ENCODE measurements at regions not wholly inside any gene's neighbourhood (a gene's known extent, or its start where the extent isn't known, plus 50 kb on each side); places are given as distances from the start of the nearest gene placed in this dataset.

DNA sequence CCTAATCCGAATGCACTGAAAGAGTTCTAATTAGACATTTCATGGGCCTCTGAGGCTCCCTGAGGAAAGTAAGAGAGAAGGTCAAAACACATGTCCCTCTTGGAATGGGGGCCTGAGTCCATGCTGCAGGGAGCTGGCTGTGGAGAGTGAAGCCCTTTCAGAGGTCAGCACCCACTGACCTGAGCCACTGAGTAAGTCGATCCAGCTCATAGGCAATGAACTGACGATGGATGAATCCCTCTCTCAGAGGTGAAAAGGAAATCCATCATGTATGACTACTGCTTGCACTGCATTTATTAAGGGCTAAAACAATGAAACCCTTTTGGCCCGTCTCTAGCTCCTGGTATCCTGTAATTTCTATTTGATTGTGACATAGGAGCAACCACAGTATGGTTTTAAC is 288.9 kb upstream of the VLDLR start:
- TF ChIP-seq, protein P1, sequence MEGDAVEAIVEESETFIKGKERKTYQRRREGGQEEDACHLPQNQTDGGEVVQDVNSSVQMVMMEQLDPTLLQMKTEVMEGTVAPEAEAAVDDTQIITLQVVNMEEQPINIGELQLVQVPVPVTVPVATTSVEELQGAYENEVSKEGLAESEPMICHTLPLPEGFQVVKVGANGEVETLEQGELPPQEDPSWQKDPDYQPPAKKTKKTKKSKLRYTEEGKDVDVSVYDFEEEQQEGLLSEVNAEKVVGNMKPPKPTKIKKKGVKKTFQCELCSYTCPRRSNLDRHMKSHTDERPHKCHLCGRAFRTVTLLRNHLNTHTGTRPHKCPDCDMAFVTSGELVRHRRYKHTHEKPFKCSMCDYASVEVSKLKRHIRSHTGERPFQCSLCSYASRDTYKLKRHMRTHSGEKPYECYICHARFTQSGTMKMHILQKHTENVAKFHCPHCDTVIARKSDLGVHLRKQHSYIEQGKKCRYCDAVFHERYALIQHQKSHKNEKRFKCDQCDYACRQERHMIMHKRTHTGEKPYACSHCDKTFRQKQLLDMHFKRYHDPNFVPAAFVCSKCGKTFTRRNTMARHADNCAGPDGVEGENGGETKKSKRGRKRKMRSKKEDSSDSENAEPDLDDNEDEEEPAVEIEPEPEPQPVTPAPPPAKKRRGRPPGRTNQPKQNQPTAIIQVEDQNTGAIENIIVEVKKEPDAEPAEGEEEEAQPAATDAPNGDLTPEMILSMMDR (conservative IDR thresholded peaks at IDR 0.05; ENCODE audit: low read depth, low read length) = no peak
- H3K4me3 ChIP-seq (ENCODE audit: low read depth, low read length) = no peak overlapping the region
- no peak for DNase-seq (ENCODE audit: low read depth)

DNA sequence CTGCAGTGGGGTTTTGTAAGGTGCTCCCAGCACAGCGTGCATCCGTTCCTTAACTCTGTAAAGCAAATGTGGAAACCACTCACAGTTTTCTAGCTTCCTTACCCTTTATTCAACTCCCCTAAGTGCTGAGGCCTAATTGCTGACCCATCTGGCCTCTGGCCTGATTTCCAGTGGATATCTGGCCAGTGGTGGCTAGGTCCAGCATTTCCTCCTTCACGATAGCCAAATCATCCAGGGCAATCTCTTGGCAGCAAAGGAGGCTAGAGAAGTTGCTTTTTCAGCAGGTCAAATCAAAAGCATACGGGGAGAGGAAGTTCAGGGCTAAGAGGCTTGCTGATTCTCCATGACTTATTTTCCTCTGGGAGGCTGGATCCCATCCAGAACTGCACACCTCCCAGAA is 286.3 kb upstream of the VLDLR start:
- TF ChIP-seq, protein P1 (conservative IDR thresholded peaks at IDR 0.05; ENCODE audit: low read depth, low read length) = no peak
- H3K4me3 ChIP-seq (ENCODE audit: low read depth, low read length) = no peak overlapping the region
- DNase-seq (ENCODE audit: low read depth) = no peak

DNA sequence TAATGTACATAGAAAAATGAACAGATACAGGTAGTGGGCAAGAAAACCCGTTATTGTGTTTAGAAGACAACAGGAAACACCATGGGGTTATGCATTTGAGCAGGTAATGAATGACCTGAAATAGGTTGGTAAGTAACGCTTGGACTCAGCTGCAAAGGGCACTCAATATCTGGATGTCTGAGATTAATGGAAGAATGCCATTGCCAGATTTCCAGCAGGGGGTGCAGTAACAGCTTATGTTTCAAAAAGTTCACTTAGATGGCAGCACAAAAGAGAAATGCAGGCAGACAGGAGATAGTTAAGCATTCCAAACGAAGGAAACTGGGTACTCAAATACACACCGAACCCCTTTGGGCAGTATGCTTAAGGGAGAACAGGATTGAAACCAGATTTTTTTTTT is 285.5 kb upstream of the VLDLR start:
- H3K4me3 ChIP-seq (ENCODE audit: low read depth, low read length) = no peak overlapping the region
- no peak for DNase-seq (ENCODE audit: low read depth)
- TF ChIP-seq, protein P1 (conservative IDR thresholded peaks at IDR 0.05; ENCODE audit: low read depth, low read length) = peak; percentile 60

DNA sequence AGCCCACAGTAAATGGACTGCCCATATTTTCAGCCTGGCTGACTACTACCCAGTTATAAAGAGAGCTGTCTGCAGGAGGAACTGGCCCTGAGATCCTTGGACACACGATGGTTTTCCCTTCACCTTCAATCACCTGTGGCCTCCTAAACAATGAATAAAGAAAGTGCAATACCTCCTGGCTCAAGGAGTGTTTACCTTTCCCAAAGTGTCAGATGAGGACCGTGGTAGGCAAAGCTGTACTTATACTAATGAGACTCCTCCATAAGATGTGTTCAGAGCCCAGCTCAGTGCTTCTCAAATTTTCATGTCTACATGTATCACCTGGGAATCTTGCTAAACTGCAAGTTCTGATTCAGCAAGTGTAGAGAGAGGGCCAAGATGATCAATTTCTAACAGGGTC is 284.5 kb upstream of the VLDLR start:
- TF ChIP-seq, protein P1 (conservative IDR thresholded peaks at IDR 0.05; ENCODE audit: low read depth, low read length) = no peak
- no peak for DNase-seq (ENCODE audit: low read depth)
- H3K4me3 ChIP-seq (ENCODE audit: low read depth, low read length) = no peak overlapping the region

DNA sequence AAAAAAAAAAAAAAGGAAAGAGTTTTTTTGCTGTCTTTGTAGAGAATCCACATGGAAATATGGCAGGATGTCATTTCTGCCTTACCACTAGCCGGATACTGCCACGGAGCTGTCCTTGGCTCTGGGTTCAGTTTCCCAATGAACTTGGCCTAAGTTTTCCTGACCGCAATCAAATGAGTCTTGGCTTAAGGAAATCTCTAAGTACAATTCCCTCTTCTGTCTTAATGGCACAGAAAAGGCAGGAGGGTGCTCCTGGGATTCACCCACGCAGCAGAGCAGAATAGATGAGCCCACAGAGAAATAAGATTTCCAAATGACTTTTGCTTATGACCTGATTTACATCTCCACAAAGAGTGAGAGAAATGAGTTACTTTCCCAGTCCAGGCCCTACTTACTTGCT is 284.0 kb upstream of the VLDLR start:
- no peak for DNase-seq (ENCODE audit: low read depth)
- H3K4me3 ChIP-seq (ENCODE audit: low read depth, low read length) = no peak overlapping the region
- TF ChIP-seq, protein P1 (conservative IDR thresholded peaks at IDR 0.05; ENCODE audit: low read depth, low read length) = no peak

DNA sequence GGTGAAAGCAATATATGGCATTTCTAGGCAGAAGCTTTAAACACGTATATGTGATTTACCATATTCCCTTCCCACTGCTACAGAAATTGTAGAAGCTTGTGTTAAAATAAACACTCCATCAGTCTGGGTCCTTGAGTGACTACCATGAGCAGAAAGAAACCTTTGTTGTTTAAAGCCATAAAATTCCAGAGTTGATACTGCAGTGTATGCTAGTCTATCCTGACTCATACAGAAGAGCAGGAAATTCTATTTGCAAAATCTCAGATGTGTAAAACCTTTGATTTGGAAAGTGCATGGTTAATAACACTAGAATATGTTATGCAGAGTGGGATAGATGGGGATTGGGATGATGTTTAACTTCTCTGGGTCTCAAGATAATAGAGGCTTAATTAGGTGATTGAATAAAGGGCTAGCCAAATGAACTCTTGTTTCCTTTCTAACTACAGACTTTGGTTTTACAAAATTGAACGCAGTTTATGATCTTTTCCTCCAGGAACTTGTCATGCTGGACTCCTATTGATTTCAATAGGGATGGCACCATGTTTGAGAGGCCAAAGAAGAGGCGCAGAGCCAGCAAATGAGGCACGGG is 282.7 kb upstream of the VLDLR start:
- no peak for DNase-seq (ENCODE audit: low read depth)

DNA sequence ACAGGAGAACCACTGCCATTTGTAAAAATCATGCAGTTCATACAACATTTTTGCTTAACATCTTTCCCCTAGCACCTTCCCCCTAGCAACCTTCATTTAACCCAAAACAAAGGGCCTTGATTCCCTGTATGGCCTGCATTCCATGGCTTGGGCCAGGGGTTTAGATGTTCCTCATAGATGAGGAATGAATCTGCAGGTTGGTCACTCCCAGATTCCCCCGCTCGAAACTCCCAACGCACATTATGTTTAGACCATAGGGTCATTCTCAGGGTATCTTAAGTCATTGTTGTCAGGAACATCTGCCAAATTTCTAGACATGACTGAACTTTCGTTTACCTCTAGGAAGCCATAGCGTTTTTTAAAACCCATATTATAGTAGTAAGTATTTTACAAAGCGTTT is 282.2 kb upstream of the VLDLR start:
- TF ChIP-seq, protein P1 (conservative IDR thresholded peaks at IDR 0.05; ENCODE audit: low read depth, low read length) = no peak
- DNase-seq (ENCODE audit: low read depth) = no peak

More for the DNA sequence above, 282.7 kb upstream of the VLDLR start:
- TF ChIP-seq, protein P1 (conservative IDR thresholded peaks at IDR 0.05; ENCODE audit: low read depth, low read length) = no peak
- H3K4me3 ChIP-seq (ENCODE audit: low read depth, low read length) = no peak overlapping the region

More for the DNA sequence above, 282.2 kb upstream of the VLDLR start:
- no peak overlapping the region for H3K4me3 ChIP-seq (ENCODE audit: low read depth, low read length)

All from epithelial cell of proximal tubule (primary cell).